ENCODE measurements at regions not wholly inside any gene's neighbourhood (a gene's known extent, or its start where the extent isn't known, plus 50 kb on each side); places are given as distances from the start of the nearest gene placed in this dataset.
"Not testable (repeated sequence)": the region's sequence is repeated elsewhere in the genome, so short reads cannot be mapped to it uniquely, and the experiment has no call there.

DNA sequence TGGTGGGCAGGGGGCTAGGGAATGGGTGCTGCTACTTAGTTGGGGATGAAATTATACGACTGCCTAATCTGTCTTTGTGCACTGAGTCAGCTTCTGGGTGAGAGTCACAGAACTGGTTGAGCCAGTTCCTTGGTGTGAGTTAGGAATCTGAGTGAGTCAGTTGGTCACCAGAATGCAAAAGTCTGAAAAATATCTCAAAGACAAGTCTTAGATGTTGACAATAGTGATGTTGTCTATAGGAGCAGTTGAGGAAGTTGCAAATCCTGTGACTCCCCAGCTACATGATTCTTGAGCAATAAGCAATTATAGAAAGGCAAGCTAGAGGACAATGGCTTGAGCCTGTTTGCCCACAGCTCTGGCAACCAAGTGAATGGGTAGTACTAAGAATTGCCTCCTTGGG is 399.2 kb downstream of the CNTNAP4 start:
- no peak overlapping the region for H3K4me3 Mint-ChIP-seq
- no peaks in the 10 kb centered on the region for H3K36me3 ChIP-seq (ENCODE audit: control insufficient read depth, insufficient read depth, low read length)
- H3K27ac Mint-ChIP-seq = no peak overlapping the region
- peaks cover 0 to 5% (median 0%) of the 10 kb centered on the region in 7 donors for H3K9me3 Mint-ChIP-seq
- ATAC-seq (ENCODE audit: low read depth in 2 of 2) = no peak
- no peaks in the 10 kb centered on the region for H3K36me3 Mint-ChIP-seq
- H3K9me3 ChIP-seq (ENCODE audit: control insufficient read depth in 2 of 2, low read length in 2 of 2) = no peaks in the 10 kb centered on the region
- H3K4me1 Mint-ChIP-seq = no peaks in the 10 kb centered on the region
- no peaks in the 10 kb centered on the region for H3K27me3 Mint-ChIP-seq
- no peak overlapping the region for H3K27ac ChIP-seq (ENCODE audit: insufficient read depth, low read length, poor library complexity, severe bottlenecking)
- DNase-seq = no peak
- no peaks in the 10 kb centered on the region for H3K4me1 ChIP-seq (ENCODE audit: control insufficient read depth, insufficient read depth, low read length, poor library complexity, severe bottlenecking)
- no peak overlapping the region for H3K4me3 ChIP-seq (ENCODE audit: low read depth, low read length)
- no peaks in the 10 kb centered on the region for H3K27me3 ChIP-seq (ENCODE audit: control insufficient read depth, insufficient read depth, low read length)

DNA sequence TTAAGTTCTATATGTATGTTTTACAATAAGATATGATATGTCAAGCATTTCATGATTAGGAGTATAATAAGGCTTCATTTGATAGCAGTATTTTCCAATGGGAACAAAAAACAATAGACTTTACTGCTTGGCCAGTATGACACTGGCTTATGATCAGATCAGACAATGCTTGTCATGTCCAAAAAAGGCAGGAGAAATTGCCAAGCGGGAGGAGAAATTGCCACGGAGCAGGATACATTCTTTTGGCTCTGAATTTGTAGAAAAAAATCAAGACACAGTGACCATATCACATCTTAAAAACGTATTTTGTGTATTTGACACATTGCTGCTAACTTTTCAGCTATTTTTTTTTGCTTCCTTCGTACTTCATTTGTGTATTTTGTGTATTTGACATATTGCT is 404.1 kb downstream of the CNTNAP4 start:
- Histone ChIP-seq H3K27me3 (ENCODE audit: control insufficient read depth, insufficient read depth, low read length) (no peaks in the 10 kb centered on the region), H3K4me1 (ENCODE audit: control insufficient read depth, insufficient read depth, low read length, poor library complexity, severe bottlenecking) (no peaks in the 10 kb centered on the region), H3K36me3 (ENCODE audit: control insufficient read depth, insufficient read depth, low read length) (no peaks in the 10 kb centered on the region), H3K27ac (ENCODE audit: insufficient read depth, low read length, poor library complexity, severe bottlenecking) (no peak overlapping the region), H3K4me3 (ENCODE audit: low read depth, low read length) (no peak overlapping the region), H3K9me3 (ENCODE audit: control insufficient read depth in 2 of 2, low read length in 2 of 2) (no peaks in the 10 kb centered on the region)
- Mint-ChIP-seq H3K9me3 (peaks cover 0 to 13% (median 4%) of the 10 kb centered on the region in 7 donors), H3K4me1 (no peaks in the 10 kb centered on the region), H3K27ac (no peak overlapping the region), H3K4me3 (no peak overlapping the region), H3K36me3 (no peaks in the 10 kb centered on the region), H3K27me3 (no peaks in the 10 kb centered on the region)
- ATAC-seq (ENCODE audit: low read depth in 2 of 2) (no peak), DNase-seq (no peak)

DNA sequence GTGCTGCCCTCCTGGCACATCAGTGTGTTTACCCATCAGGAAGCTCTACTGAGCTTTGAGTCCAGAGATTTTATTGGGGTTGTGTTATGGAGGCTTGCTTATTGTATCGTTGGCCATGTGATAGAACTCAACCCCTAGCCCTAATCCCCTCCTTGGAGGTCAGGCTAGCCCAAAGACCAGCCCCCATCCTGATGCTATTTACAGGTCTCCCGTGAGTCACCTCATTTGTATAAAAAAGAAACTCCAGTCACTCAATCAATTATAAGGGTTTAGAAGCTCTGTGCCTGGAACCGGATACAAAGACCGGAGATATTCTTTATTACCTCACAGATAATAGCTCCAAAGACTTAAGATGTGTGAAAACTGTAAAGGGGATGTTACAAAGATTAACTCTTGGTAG is 405.9 kb downstream of the CNTNAP4 start:
- Histone ChIP-seq H3K9me3 (ENCODE audit: control insufficient read depth in 2 of 2, low read length in 2 of 2) (no peaks in the 10 kb centered on the region), H3K4me3 (ENCODE audit: low read depth, low read length) (no peak overlapping the region), H3K36me3 (ENCODE audit: control insufficient read depth, insufficient read depth, low read length) (no peaks in the 10 kb centered on the region), H3K27ac (ENCODE audit: insufficient read depth, low read length, poor library complexity, severe bottlenecking) (no peak overlapping the region), H3K27me3 (ENCODE audit: control insufficient read depth, insufficient read depth, low read length) (no peaks in the 10 kb centered on the region), H3K4me1 (ENCODE audit: control insufficient read depth, insufficient read depth, low read length, poor library complexity, severe bottlenecking) (no peaks in the 10 kb centered on the region)
- Mint-ChIP-seq H3K4me1 (no peaks in the 10 kb centered on the region), H3K27ac (no peak overlapping the region), H3K36me3 (no peaks in the 10 kb centered on the region), H3K4me3 (no peak overlapping the region), H3K9me3 (peaks cover 0 to 14% (median 4%) of the 10 kb centered on the region in 7 donors), H3K27me3 (no peaks in the 10 kb centered on the region)
- no peak for ATAC-seq (ENCODE audit: low read depth in 2 of 2)
- no peak for DNase-seq

DNA sequence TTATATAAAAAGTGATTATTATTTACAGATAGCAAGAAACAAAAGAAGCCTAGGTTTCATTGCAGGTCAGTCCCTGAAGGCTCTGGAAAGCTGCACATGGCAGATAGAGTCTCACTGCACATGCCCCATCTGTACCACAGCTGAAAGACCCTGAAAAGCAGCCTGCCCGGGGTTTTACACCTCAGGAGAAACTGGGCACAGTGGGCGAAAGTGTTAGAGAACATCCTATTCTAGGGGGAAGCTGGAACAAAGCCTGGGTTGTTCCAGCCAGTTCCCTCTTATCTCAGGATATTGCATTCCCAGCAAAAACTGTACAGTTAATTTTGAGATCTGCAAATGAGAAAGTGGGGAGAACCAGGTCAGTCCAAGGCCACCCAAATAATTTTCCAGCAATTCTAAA is 419.7 kb downstream of the CNTNAP4 start:
- no peaks in the 10 kb centered on the region for H3K36me3 ChIP-seq (ENCODE audit: control insufficient read depth, insufficient read depth, low read length)
- ATAC-seq (ENCODE audit: low read depth in 2 of 2) = no peak
- H3K4me1 ChIP-seq (ENCODE audit: control insufficient read depth, insufficient read depth, low read length, poor library complexity, severe bottlenecking) = no peaks in the 10 kb centered on the region

DNA sequence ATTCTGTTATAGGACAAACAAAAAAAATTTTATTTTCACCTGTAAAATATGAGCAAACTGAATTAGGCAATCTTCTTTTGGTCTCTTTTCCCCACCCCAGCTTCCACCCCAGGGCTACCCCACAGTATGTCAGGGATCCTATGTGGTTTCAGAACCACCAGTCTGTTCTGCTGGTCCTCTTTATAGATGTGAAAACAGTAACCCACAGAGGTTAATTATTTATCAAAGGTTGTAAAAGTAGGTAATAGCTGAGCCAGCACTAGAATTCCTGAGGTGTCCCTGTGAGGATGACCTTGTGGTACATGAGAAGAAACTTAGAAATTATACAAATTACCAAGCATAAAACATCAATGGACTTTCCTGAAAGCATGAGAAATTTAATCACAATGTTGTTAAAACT is 428.7 kb downstream of the CNTNAP4 start:
- Histone ChIP-seq H3K27ac (ENCODE audit: insufficient read depth, low read length, poor library complexity, severe bottlenecking) (no peak overlapping the region), H3K9me3 (ENCODE audit: control insufficient read depth in 2 of 2, low read length in 2 of 2) (no peaks in the 10 kb centered on the region), H3K36me3 (ENCODE audit: control insufficient read depth, insufficient read depth, low read length) (no peaks in the 10 kb centered on the region), H3K27me3 (ENCODE audit: control insufficient read depth, insufficient read depth, low read length) (no peaks in the 10 kb centered on the region), H3K4me1 (ENCODE audit: control insufficient read depth, insufficient read depth, low read length, poor library complexity, severe bottlenecking) (no peaks in the 10 kb centered on the region), H3K4me3 (ENCODE audit: low read depth, low read length) (no peak overlapping the region)
- H3K36me3 Mint-ChIP-seq = no peaks in the 10 kb centered on the region
- no peaks in the 10 kb centered on the region for H3K4me1 Mint-ChIP-seq
- DNase-seq (no peak), ATAC-seq (ENCODE audit: low read depth in 2 of 2) (no peak)
- H3K4me3 Mint-ChIP-seq = no peak overlapping the region
- H3K27ac Mint-ChIP-seq = no peak overlapping the region
- H3K27me3 Mint-ChIP-seq = no peaks in the 10 kb centered on the region
- H3K9me3 Mint-ChIP-seq = peaks cover 0 to 4% (median 1%) of the 10 kb centered on the region in 7 donors

More for the DNA sequence above, 419.7 kb downstream of the CNTNAP4 start:
- Histone ChIP-seq H3K27me3 (ENCODE audit: control insufficient read depth, insufficient read depth, low read length) (no peaks in the 10 kb centered on the region), H3K4me3 (ENCODE audit: low read depth, low read length) (no peak overlapping the region), H3K27ac (ENCODE audit: insufficient read depth, low read length, poor library complexity, severe bottlenecking) (no peak overlapping the region), H3K9me3 (ENCODE audit: control insufficient read depth in 2 of 2, low read length in 2 of 2) (no peaks in the 10 kb centered on the region)
- Mint-ChIP-seq H3K4me1 (no peaks in the 10 kb centered on the region), H3K27me3 (no peaks in the 10 kb centered on the region), H3K4me3 (no peak overlapping the region), H3K36me3 (no peaks in the 10 kb centered on the region), H3K9me3 (peaks cover 0 to 9% (median 3%) of the 10 kb centered on the region in 7 donors), H3K27ac (no peak overlapping the region)
- no peak for DNase-seq

DNA sequence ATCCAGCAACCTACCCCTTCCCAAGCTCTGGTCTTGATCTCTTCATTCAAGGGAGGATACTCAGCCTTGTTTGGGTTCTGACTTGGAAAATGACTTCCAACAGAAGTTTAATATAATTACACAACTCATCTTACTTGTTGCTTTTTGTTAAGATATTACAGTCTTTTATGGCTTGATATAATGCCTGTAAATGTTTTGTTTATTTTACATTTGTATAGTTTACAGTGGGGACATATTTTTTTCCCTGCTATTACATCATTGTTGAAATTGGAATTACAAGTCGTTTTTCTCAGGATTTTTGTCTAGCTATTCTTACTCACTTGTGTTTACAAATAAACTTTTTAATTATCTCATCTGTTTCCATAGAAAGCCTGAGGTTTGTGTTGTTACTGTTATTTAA is 436.0 kb downstream of the CNTNAP4 start:
- H3K4me1 Mint-ChIP-seq = no peaks in the 10 kb centered on the region
- H3K9me3 ChIP-seq (ENCODE audit: control insufficient read depth in 2 of 2, low read length in 2 of 2) = no peaks in the 10 kb centered on the region
- no peaks in the 10 kb centered on the region for H3K36me3 Mint-ChIP-seq
- H3K27ac Mint-ChIP-seq = no peak overlapping the region
- H3K27me3 Mint-ChIP-seq = no peaks in the 10 kb centered on the region
- H3K9me3 Mint-ChIP-seq = peaks cover 0 to 10% (median 2%) of the 10 kb centered on the region in 7 donors
- H3K27ac ChIP-seq (ENCODE audit: insufficient read depth, low read length, poor library complexity, severe bottlenecking) = no peak overlapping the region
- DNase-seq (no peak), ATAC-seq (ENCODE audit: low read depth in 2 of 2) (no peak)
- no peaks in the 10 kb centered on the region for H3K36me3 ChIP-seq (ENCODE audit: control insufficient read depth, insufficient read depth, low read length)
- no peaks in the 10 kb centered on the region for H3K4me1 ChIP-seq (ENCODE audit: control insufficient read depth, insufficient read depth, low read length, poor library complexity, severe bottlenecking)
- no peak overlapping the region for H3K4me3 ChIP-seq (ENCODE audit: low read depth, low read length)
- H3K4me3 Mint-ChIP-seq = no peak overlapping the region
- H3K27me3 ChIP-seq (ENCODE audit: control insufficient read depth, insufficient read depth, low read length) = no peaks in the 10 kb centered on the region

DNA sequence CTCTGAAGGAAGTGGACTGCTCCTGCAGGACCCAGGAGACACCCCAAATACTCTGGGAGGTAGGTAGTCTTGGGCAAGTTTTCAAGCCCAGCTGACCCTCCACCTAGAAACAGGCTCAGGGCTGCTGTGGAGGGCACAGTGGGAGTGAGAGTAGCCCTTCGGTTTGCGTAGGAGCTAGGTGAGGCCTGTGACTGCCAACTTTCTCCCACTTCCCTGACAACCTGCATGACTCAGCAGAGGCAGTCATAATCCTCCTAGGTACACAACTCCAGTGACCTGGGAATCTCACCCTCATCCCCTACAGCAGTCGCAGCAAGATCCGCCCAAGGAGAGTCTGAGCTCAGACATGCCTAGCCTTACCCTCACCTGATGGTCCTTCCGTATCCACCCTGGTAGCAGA is 439.1 kb downstream of the CNTNAP4 start:
- not testable (repeated sequence) for H3K36me3 Mint-ChIP-seq; H3K27me3 ChIP-seq (ENCODE audit: control insufficient read depth, insufficient read depth, low read length); H3K4me3 ChIP-seq (ENCODE audit: low read depth, low read length); H3K27ac ChIP-seq (ENCODE audit: insufficient read depth, low read length, poor library complexity, severe bottlenecking); H3K4me3 Mint-ChIP-seq; ATAC-seq (ENCODE audit: low read depth in 2 of 2); H3K9me3 ChIP-seq (ENCODE audit: control insufficient read depth in 2 of 2, low read length in 2 of 2); H3K27me3 Mint-ChIP-seq; H3K4me1 ChIP-seq (ENCODE audit: control insufficient read depth, insufficient read depth, low read length, poor library complexity, severe bottlenecking); DNase-seq; H3K36me3 ChIP-seq (ENCODE audit: control insufficient read depth, insufficient read depth, low read length); H3K4me1 Mint-ChIP-seq; H3K27ac Mint-ChIP-seq
- H3K9me3 Mint-ChIP-seq = peaks cover 0 to 18% (median 5%) of the 10 kb centered on the region in 7 donors

DNA sequence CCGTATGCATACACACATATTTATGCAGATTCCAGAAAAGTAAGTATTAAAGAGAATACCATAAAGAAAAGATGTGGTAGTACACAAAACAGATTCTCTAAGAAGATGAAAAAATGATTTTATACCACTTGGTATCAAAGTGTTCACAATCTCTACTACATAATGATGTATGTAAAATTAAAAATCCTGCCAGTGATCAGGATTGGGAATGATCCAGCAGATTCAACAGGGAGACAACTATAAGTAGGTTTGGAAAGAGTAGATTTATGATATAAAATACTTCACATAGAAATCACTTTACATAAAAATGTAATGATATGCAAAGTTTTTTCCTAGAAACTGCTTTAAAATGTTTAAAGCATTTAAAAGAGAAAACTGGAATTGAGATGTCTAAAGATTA is 447.0 kb downstream of the CNTNAP4 start:
- Mint-ChIP-seq H3K9me3 (peaks cover 0 to 11% (median 3%) of the 10 kb centered on the region in 7 donors), H3K4me1 (no peaks in the 10 kb centered on the region), H3K27ac (no peak overlapping the region), H3K27me3 (no peaks in the 10 kb centered on the region), H3K36me3 (no peaks in the 10 kb centered on the region), H3K4me3 (no peak overlapping the region)
- Histone ChIP-seq H3K36me3 (ENCODE audit: control insufficient read depth, insufficient read depth, low read length) (no peaks in the 10 kb centered on the region), H3K4me3 (ENCODE audit: low read depth, low read length) (no peak overlapping the region), H3K4me1 (ENCODE audit: control insufficient read depth, insufficient read depth, low read length, poor library complexity, severe bottlenecking) (no peaks in the 10 kb centered on the region), H3K27ac (ENCODE audit: insufficient read depth, low read length, poor library complexity, severe bottlenecking) (no peak overlapping the region), H3K27me3 (ENCODE audit: control insufficient read depth, insufficient read depth, low read length) (no peaks in the 10 kb centered on the region), H3K9me3 (ENCODE audit: control insufficient read depth in 2 of 2, low read length in 2 of 2) (no peaks in the 10 kb centered on the region)
- ATAC-seq (ENCODE audit: low read depth in 2 of 2) (no peak), DNase-seq (no peak)

Data from CD4-positive, CD25-positive, alpha-beta regulatory T cell (primary cell).